H9 (cell line): ENCODE measurements at regions not wholly inside any gene's neighbourhood (a gene's known extent, or its start where the extent isn't known, plus 50 kb on each side); places are given as distances from the start of the nearest gene placed in this dataset.

Experiments used
- DNase-seq: peaks from one replicate; pipeline ENCODE4 v3.0.0-alpha.2; 2017
- H2AFZ ChIP-seq: one replicate; pipeline ENCODE4 v1.6.1; 2013; ENCODE audit warnings: mild to moderate bottlenecking, low read length, control low read depth, moderate library complexity
- H2AK5ac ChIP-seq: 2 replicates; pipeline ENCODE4 v1.6.1; 2013; ENCODE audit warnings: low read length, control low read depth, mixed read lengths; ENCODE audit not compliant: insufficient read length
- H2BK120ac ChIP-seq: one replicate; pipeline ENCODE4 v1.6.1; 2013; ENCODE audit warnings: low read depth, mild to moderate bottlenecking, low read length, control low read depth, inconsistent platforms; ENCODE audit not compliant: poor library complexity, severe bottlenecking
- H2BK12ac ChIP-seq: 2 replicates; pipeline ENCODE4 v1.6.1; 2013; ENCODE audit warnings: low read length, control low read depth, mixed read lengths, low read depth; ENCODE audit not compliant: insufficient read length
- H2BK15ac ChIP-seq: 2 replicates; pipeline ENCODE4 v1.6.1; 2013; ENCODE audit warnings: low read depth, low read length, control low read depth
- H2BK20ac ChIP-seq: one replicate; pipeline ENCODE4 v1.6.1; 2013; ENCODE audit warnings: low read depth, mild to moderate bottlenecking, low read length, control low read depth, inconsistent platforms; ENCODE audit not compliant: poor library complexity, severe bottlenecking
- H2BK5ac ChIP-seq: 2 replicates; pipeline ENCODE4 v1.6.1; 2013; ENCODE audit warnings: low read length, control low read depth, mixed read lengths; ENCODE audit not compliant: insufficient read length
- H3K14ac ChIP-seq: 2 replicates; pipeline ENCODE4 v1.6.1; 2013; ENCODE audit warnings: low read length, control low read depth; ENCODE audit not compliant: insufficient read depth
- H3K18ac ChIP-seq: 2 replicates; pipeline ENCODE4 v1.6.1; 2013; ENCODE audit warnings: low read depth, mild to moderate bottlenecking, mixed read lengths, low read length, control low read depth; ENCODE audit not compliant: insufficient read length
- H3K23ac ChIP-seq: 2 replicates; pipeline ENCODE4 v1.6.1; 2013; ENCODE audit warnings: low read length, control low read depth, mixed read lengths, low read depth; ENCODE audit not compliant: insufficient read length
- H3K23me2 ChIP-seq: 2 replicates; pipeline ENCODE4 v1.6.1; 2013; ENCODE audit warnings: low read depth, mild to moderate bottlenecking, mixed read lengths, low read length, control low read depth; ENCODE audit not compliant: insufficient read length, poor library complexity, severe bottlenecking
- H3K27ac ChIP-seq: 2 replicates; pipeline ENCODE4 v1.5.1; 2013; ENCODE audit warnings: low read length, control low read depth, mixed read lengths, low read depth; ENCODE audit not compliant: insufficient read length
- H3K27me3 ChIP-seq: 2 replicates; pipeline ENCODE4 v1.6.1; 2013; ENCODE audit warnings: low read length, control low read depth, inconsistent platforms; ENCODE audit not compliant: insufficient read depth
- H3K4ac ChIP-seq: 2 replicates; pipeline ENCODE4 v1.6.1; 2013; ENCODE audit warnings: low read depth, mild to moderate bottlenecking, control low read depth, inconsistent platforms, low read length, moderate library complexity
- H3K4me1 ChIP-seq: 2 replicates; pipeline ENCODE4 v1.6.1; 2013; ENCODE audit warnings: low read length, control low read depth, inconsistent platforms; ENCODE audit not compliant: insufficient read depth
- H3K4me2 ChIP-seq: 2 replicates; pipeline ENCODE4 v1.6.1; 2013; ENCODE audit warnings: low read length, control low read depth, mixed read lengths; ENCODE audit not compliant: insufficient read length, insufficient read depth
- H3K56ac ChIP-seq: 2 replicates; pipeline ENCODE4 v1.6.1; 2013; ENCODE audit warnings: low read depth, mild to moderate bottlenecking, mixed read lengths, low read length, control low read depth; ENCODE audit not compliant: insufficient read length
- H3K79me1 ChIP-seq: 2 replicates; pipeline ENCODE4 v1.6.1; 2013; ENCODE audit warnings: low read depth, mild to moderate bottlenecking, moderate library complexity, low read length, control low read depth, inconsistent platforms; ENCODE audit not compliant: insufficient read depth, poor library complexity, severe bottlenecking
- H3K79me2 ChIP-seq: 2 replicates; pipeline ENCODE4 v1.6.1; 2013; ENCODE audit warnings: low read length, control low read depth, inconsistent platforms; ENCODE audit not compliant: insufficient read depth
- H3K9ac ChIP-seq: 2 replicates; pipeline ENCODE4 v1.6.1; 2013; ENCODE audit warnings: low read length, control low read depth, mixed read lengths; ENCODE audit not compliant: insufficient read length; ENCODE audit errors: extremely low read depth
- H3K9me3 ChIP-seq: one replicate; pipeline ENCODE4 v1.6.1; 2013; ENCODE audit warnings: low read depth, low read length, inconsistent platforms; ENCODE audit not compliant: control insufficient read depth
- H3T11ph ChIP-seq: one replicate; pipeline ENCODE4 v1.6.1; 2013; ENCODE audit warnings: mild to moderate bottlenecking, low read length, control low read depth, inconsistent platforms
- H4K20me1 ChIP-seq: one replicate; pipeline ENCODE4 v1.6.1; 2013; ENCODE audit not compliant: control insufficient read depth, insufficient read length, insufficient read depth
- H4K5ac ChIP-seq: 2 replicates; pipeline ENCODE4 v1.6.1; 2013; ENCODE audit warnings: low read depth, mild to moderate bottlenecking, mixed read lengths, low read length, control low read depth; ENCODE audit not compliant: insufficient read length
- H4K8ac ChIP-seq: replicated peaks from 2 replicates; pipeline ENCODE4 v1.6.1; 2013; ENCODE audit warnings: low read length, control low read depth, mixed read lengths, low read depth; ENCODE audit not compliant: insufficient read length
- H4K91ac ChIP-seq: 2 replicates; pipeline ENCODE4 v1.6.1; 2013; ENCODE audit warnings: low read depth, mild to moderate bottlenecking, moderate library complexity, mixed read lengths, low read length, control low read depth; ENCODE audit not compliant: insufficient read length
- H3K27ac Mint-ChIP-seq, 3 experiments: 2 replicates in 2 of 3; 3 replicates in 1 of 3; pipeline ENCODE4 v1.8.0; 2020 to 2021; ENCODE audit warnings: mixed read lengths in 3 of 3, mild to moderate bottlenecking in 1 of 3, moderate library complexity in 1 of 3
- H3K27me3 Mint-ChIP-seq: 2 replicates; pipeline ENCODE4 v1.8.0; 2021; ENCODE audit warnings: low read depth, mild to moderate bottlenecking, moderate library complexity, mixed read lengths
- H3K36me3 Mint-ChIP-seq, 3 experiments: 2 replicates in 2 of 3; 3 replicates in 1 of 3; pipeline ENCODE4 v1.8.0; 2020 to 2021; ENCODE audit warnings: low read depth in 3 of 3, mixed read lengths in 3 of 3; ENCODE audit not compliant: insufficient read depth in 1 of 3
- H3K4me1 Mint-ChIP-seq, 2 experiments: 2 replicates each; pipeline ENCODE4 v1.8.0; 2020; ENCODE audit warnings: mixed read lengths in 2 of 2
- H3K4me3 Mint-ChIP-seq, 2 experiments: 2 replicates in 1 of 2; 3 replicates in 1 of 2; pipeline ENCODE4 v1.8.0; 2020 to 2021; ENCODE audit warnings: mild to moderate bottlenecking in 2 of 2, mixed read lengths in 2 of 2, moderate library complexity in 1 of 2
- H3K9me3 Mint-ChIP-seq, 2 experiments: 2 replicates in 1 of 2; 3 replicates in 1 of 2; pipeline ENCODE4 v1.8.0; 2020; ENCODE audit warnings: mild to moderate bottlenecking in 2 of 2, mixed read lengths in 2 of 2, moderate library complexity in 1 of 2
- CTCF ChIP-seq: fragments of 200-600 bp; sonication (generic); conservative IDR thresholded peaks from 3 replicates; pipeline ENCODE4 v1.8.0; 2021; ENCODE audit warnings: antibody characterized with exemption, mild to moderate bottlenecking
- WGBS: extraction: QIAGEN DNeasy Blood & Tissue Kit; methylation state at CpG from one replicate; pipeline ENCODE4 v1.1.7; 2013; ENCODE audit warnings: missing lambda C conversion rate, low lambda C conversion rate, mixed read lengths; ENCODE audit not compliant: insufficient read length; ENCODE audit errors: extremely low coverage; 5-methylcytosine and 5-hydroxymethylcytosine counted together

GRCh38 chrX:40394302-40394701, 186.5 kb upstream of the ATP6AP2 start:
- H3K18ac ChIP-seq: no peak overlapping the region
- no peak overlapping the region for H3K27ac ChIP-seq
- H4K5ac ChIP-seq: no peak overlapping the region
- H3K9me3 ChIP-seq: no peaks in the 10 kb centered on the region
- no peak overlapping the region for H2BK5ac ChIP-seq
- H3K4me1 ChIP-seq: no peaks in the 10 kb centered on the region
- no peak overlapping the region for H2BK120ac ChIP-seq
- H2AFZ ChIP-seq: no peak overlapping the region
- peaks cover 2 to 7% (median 4%) of the 10 kb centered on the region in 3 experiments; a peak in 2 of 7 replicates for H3K36me3 Mint-ChIP-seq
- H3K4me2 ChIP-seq: no peak overlapping the region
- H2BK15ac ChIP-seq: no peak overlapping the region
- no peak overlapping the region for H3K23ac ChIP-seq
- H3K27ac Mint-ChIP-seq: no peak overlapping the region
- H4K20me1 ChIP-seq: no peaks in the 10 kb centered on the region
- H2BK20ac ChIP-seq: no peak overlapping the region
- no peak overlapping the region for H2AK5ac ChIP-seq
- no peak overlapping the region for H3K9ac ChIP-seq
- H3K27me3 Mint-ChIP-seq: peaks cover 5% of the 10 kb centered on the region
- no peak overlapping the region for H3K56ac ChIP-seq
- peaks cover 76 to 77% of the 10 kb centered on the region in 2 experiments for H3K9me3 Mint-ChIP-seq
- DNase-seq: no peak
- no peak overlapping the region for H3K4me3 Mint-ChIP-seq
- H3K4me1 Mint-ChIP-seq: peaks cover 0 to 2% of the 10 kb centered on the region in 2 experiments; a peak in 1 of 4 replicates
- H2BK12ac ChIP-seq: no peak overlapping the region
- H3K79me2 ChIP-seq: no peaks in the 10 kb centered on the region
- no peak overlapping the region for H4K91ac ChIP-seq
- no peaks in the 10 kb centered on the region for H3K27me3 ChIP-seq
- no peaks in the 10 kb centered on the region for H3K23me2 ChIP-seq
- H4K8ac ChIP-seq: no peak overlapping the region
- no peak for TF ChIP-seq CTCF
- no CpG with 5 or more reads among the region's 5 CpGs for WGBS
- no peak overlapping the region for H3K4ac ChIP-seq
- H3T11ph ChIP-seq: no peak overlapping the region
- no peaks in the 10 kb centered on the region for H3K79me1 ChIP-seq
- H3K14ac ChIP-seq: no peak overlapping the region
